ENCODE measurements at regions not wholly inside any gene's neighbourhood (a gene's known extent, or its start where the extent isn't known, plus 50 kb on each side); places are given as distances from the start of the nearest gene placed in this dataset.

- DNase-seq (ENCODE audit: low spot score in 2 of 2) = no peak
- TF ChIP-seq POLR2A (IDR thresholded peaks at IDR 0.05) (no peak), CTCF (IDR thresholded peaks at IDR 0.05) (no peak)
- no peak overlapping the region for H3K4me3 ChIP-seq (ENCODE audit: low read depth, poor library complexity, severe bottlenecking)
- WGBS, 2 donors = 77% methylated on average over 3 of the region's 3 CpGs
- intact Hi-C loops (cut with DNase I; ENCODE audit: low total_unique reads) = no loop called here
Measured at GRCh38 chr17:71173991-71174390, 946.8 kb upstream of the SOX9 start.

DNA sequence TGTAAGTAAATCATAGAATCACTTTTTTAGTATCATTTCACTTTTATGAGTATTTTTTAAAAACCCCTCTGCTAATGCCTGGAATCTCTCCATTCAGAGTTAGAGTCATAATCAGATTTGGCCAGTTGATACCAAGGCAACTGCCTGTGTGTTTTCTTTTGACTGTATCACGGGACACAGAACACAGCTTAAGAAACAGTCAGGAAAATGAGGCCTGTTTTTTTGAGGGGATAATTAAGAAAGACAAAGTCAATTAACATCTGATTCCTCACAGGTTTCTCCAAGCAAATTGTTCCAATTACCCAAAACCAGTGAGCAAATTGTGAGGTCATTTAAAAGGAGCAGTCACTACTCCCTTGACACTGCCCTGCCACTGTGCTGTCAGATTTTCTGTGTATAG, 944.5 kb upstream of the SOX9 start:
- intact Hi-C loops (cut with DNase I; ENCODE audit: low total_unique reads) = no loop called here
- WGBS, 2 donors = 63 to 66% methylated on average over 1 of the region's 1 CpG
- H3K4me3 ChIP-seq (ENCODE audit: low read depth, poor library complexity, severe bottlenecking) = no peak overlapping the region
- TF ChIP-seq POLR2A (IDR thresholded peaks at IDR 0.05) (no peak), CTCF (IDR thresholded peaks at IDR 0.05) (no peak)
- no peak for DNase-seq (ENCODE audit: low spot score in 2 of 2)

DNA sequence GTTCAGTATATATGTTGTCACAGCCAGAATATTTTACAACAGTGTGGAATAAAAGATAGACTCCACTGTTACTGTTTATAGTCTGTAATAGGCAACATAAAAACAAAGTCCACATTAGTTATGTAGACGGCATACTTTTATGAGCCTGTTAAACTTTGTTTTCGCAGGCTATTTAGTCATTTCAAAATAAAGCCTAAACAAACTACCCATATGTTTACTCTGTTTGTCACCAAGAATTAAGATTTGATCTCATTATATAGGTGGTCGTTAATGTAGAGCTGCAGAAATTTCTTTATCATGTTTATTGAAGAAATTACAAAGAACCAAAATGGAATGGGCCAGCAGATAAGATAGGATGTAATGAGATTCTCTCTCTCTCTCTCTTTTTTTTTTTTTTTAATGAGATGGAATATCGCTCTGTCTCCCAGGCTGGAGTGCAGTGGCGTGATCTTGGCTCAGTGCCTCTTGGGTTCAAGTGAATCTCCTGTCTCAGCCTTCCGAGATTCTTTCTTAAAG, 943.8 kb upstream of the SOX9 start:
- WGBS, 2 donors = 85 to 90% methylated on average over 6 of the region's 6 CpGs
- intact Hi-C loops (cut with DNase I; ENCODE audit: low total_unique reads) = no loop called here
- TF ChIP-seq POLR2A (IDR thresholded peaks at IDR 0.05) (no peak), CTCF (IDR thresholded peaks at IDR 0.05) (no peak)
- no peak overlapping the region for H3K4me3 ChIP-seq (ENCODE audit: low read depth, poor library complexity, severe bottlenecking)
- DNase-seq (ENCODE audit: low spot score in 2 of 2) = no peak

GRCh38 chr17:71180801-71181385, 939.9 kb upstream of the SOX9 start:
- WGBS, 2 donors = 29 to 34% methylated on average over 6 of the region's 6 CpGs

DNA sequence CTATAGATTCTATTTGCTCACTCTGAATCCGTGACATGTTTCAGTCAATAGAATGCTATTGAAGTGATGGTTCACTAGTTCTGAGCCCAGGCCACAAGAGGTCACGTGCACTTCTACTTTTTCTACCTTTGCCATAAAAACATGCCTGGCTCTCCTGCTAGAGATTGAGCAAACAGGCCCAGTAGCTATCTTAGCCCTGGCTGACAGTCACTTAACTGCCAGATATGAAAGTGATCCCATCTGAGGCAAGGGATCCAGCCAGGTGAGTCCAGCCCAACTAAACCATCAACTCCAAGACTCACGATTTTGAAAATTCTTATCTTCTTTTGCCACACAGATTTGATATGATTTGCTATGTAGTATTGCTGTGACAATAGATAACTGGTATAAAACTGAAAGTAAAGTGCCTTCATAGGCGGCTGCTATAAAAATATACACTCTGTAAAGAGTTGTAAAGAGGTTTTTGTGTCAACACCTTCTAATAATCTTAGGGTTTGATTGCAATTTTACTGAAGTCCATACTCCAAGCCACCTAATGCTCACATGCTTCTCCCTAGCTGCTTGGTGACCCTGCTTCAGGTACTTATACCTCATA, 937.7 kb upstream of the SOX9 start:
- WGBS, 2 donors = 90 to 93% methylated on average over 4 of the region's 4 CpGs
- TF ChIP-seq POLR2A (IDR thresholded peaks at IDR 0.05) = no peak
- no peak overlapping the region for H3K4me3 ChIP-seq (ENCODE audit: low read depth, poor library complexity, severe bottlenecking)
- DNase-seq (ENCODE audit: low spot score in 2 of 2) = no peak
- intact Hi-C loops (cut with DNase I; ENCODE audit: low total_unique reads) = no loop called here

More at GRCh38 chr17:71180801-71181385, 939.9 kb upstream of the SOX9 start:
- TF ChIP-seq CTCF (IDR thresholded peaks at IDR 0.05) = no peak
- no peak for TF ChIP-seq POLR2A (IDR thresholded peaks at IDR 0.05)
- DNase-seq (ENCODE audit: low spot score in 2 of 2) = peak in 1 of 2 donors; percentile 41
- intact Hi-C loops (cut with DNase I; ENCODE audit: low total_unique reads) = no loop called here
- no peak overlapping the region for H3K4me3 ChIP-seq (ENCODE audit: low read depth, poor library complexity, severe bottlenecking)

DNA sequence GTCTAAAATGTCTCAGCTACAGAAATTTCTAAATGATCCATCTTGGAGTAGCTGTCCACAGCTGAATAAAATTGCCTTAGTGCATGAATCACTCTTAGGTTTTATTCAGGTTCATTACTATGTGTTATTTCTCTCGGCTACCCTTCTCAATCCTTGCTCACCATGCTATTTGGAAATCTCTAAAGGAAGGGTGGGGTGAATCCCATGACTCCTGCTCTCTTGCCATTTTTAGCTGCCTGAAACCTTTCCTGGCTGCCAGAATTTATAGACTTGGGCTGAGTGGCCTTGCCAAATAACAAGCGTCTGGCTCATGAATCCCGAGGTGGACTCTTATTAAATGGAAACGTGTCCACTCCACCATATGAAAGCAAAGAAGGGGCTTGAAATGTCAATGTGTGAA, 936.1 kb upstream of the SOX9 start:
- intact Hi-C loops (cut with DNase I; ENCODE audit: low total_unique reads) = no loop called here
- no peak overlapping the region for H3K4me3 ChIP-seq (ENCODE audit: low read depth, poor library complexity, severe bottlenecking)

More for the DNA sequence above, 936.1 kb upstream of the SOX9 start:
- peak in 1 of 2 donors; percentile 44 for DNase-seq (ENCODE audit: low spot score in 2 of 2)
- TF ChIP-seq POLR2A (IDR thresholded peaks at IDR 0.05) (no peak), CTCF (IDR thresholded peaks at IDR 0.05) (no peak)
- 47 to 60% methylated on average over 4 of the region's 4 CpGs for WGBS, 2 donors
